H1 (cell line): ENCODE measurements at regions not wholly inside any gene's neighbourhood (a gene's known extent, or its start where the extent isn't known, plus 50 kb on each side); places are given as distances from the start of the nearest gene placed in this dataset.

Source experiments
- CTCF ChIA-PET: fragments of 300-600 bp; sonication (Branson Sonifier 250); formaldehyde crosslinking; loops from one replicate; lab custom pipeline; 2021; ENCODE audit not compliant: partially characterized antibody; lab: Charles Lee
- POLR2A ChIA-PET: fragments of 300-600 bp; sonication (Branson Sonifier 250); formaldehyde crosslinking; loops from one replicate; lab custom pipeline; 2021; ENCODE audit warnings: inconsistent platforms; ENCODE audit not compliant: partially characterized antibody; lab: Charles Lee
- DNase-seq, 2 experiments: peaks; one replicate each; pipeline versions ENCODE4 v3.0.0 to v3.0.0-alpha.2; 2010 to 2022; ENCODE audit warnings: low spot score in 2 of 2, low read depth in 1 of 2, mixed read lengths in 1 of 2
- FAIRE-seq: peaks from 2 replicates; lab custom pipeline; 2011; peaks lifted over from hg19 to GRCh38; lab: Jason Lieb, UNC
- H2AFZ ChIP-seq: 2 replicates; pipeline ENCODE4 v1.8.1; 2012; ENCODE audit warnings: low read length, inconsistent platforms
- H2AK5ac ChIP-seq: 2 replicates; pipeline ENCODE4 v1.6.1; 2013; ENCODE audit warnings: low read depth, low read length
- H2BK120ac ChIP-seq: replicated peaks from 2 replicates; pipeline ENCODE3; 2013; ENCODE audit warnings: low read depth, low read length, inconsistent platforms
- H2BK12ac ChIP-seq: 2 replicates; pipeline ENCODE4 v1.6.1; 2013; ENCODE audit warnings: low read depth, low read length
- H2BK15ac ChIP-seq: 2 replicates; pipeline ENCODE4 v1.6.1; 2013; ENCODE audit warnings: low read length
- H2BK20ac ChIP-seq: 2 replicates; pipeline ENCODE4 v1.6.1; 2013; ENCODE audit warnings: low read length
- H2BK5ac ChIP-seq: 2 replicates; pipeline ENCODE4 v1.6.1; 2013; ENCODE audit warnings: low read depth, low read length
- H3K14ac ChIP-seq: 2 replicates; pipeline ENCODE4 v1.6.1; 2013; ENCODE audit warnings: inconsistent platforms; ENCODE audit not compliant: insufficient read length
- H3K18ac ChIP-seq: 2 replicates; pipeline ENCODE4 v1.6.1; 2013; ENCODE audit warnings: low read length; ENCODE audit errors: extremely low read depth
- H3K23ac ChIP-seq: 2 replicates; pipeline ENCODE4 v1.6.1; 2013; ENCODE audit warnings: inconsistent platforms; ENCODE audit not compliant: insufficient read length
- H3K23me2 ChIP-seq: 2 replicates; pipeline ENCODE4 v1.6.1; 2013; ENCODE audit warnings: low read depth, low read length
- H3K27ac ChIP-seq: 2 replicates; pipeline ENCODE4 v1.6.1; 2011; ENCODE audit warnings: low read depth, low read length, inconsistent platforms
- H3K27me3 ChIP-seq, 4 experiments: replicated peaks in 1 of 4; 1 replicate in 1 of 4; 2 replicates in 3 of 4; pipeline versions ENCODE4 v1.6.1 to v1.8.1; 2011 to 2013; ENCODE audit warnings: low read length in 3 of 4, mild to moderate bottlenecking in 3 of 4, inconsistent platforms in 2 of 4, mixed read lengths in 2 of 4, moderate library complexity in 1 of 4; ENCODE audit not compliant: control insufficient read depth in 3 of 4, insufficient read depth in 3 of 4; ENCODE audit errors: extremely low read depth in 1 of 4
- H3K36me3 ChIP-seq, 4 experiments: 2 replicates each; pipeline versions ENCODE4 v1.6.1 to v1.8.1; 2011 to 2013; ENCODE audit warnings: mild to moderate bottlenecking in 4 of 4, low read length in 3 of 4, moderate library complexity in 2 of 4, control low read depth in 1 of 4, inconsistent platforms in 1 of 4; ENCODE audit not compliant: insufficient read depth in 4 of 4, control insufficient read depth in 2 of 4
- H3K4ac ChIP-seq: replicated peaks from 2 replicates; pipeline ENCODE3; 2013; ENCODE audit warnings: low read length, low read depth, mixed read lengths, inconsistent platforms; ENCODE audit not compliant: insufficient read length
- H3K4me1 ChIP-seq, 4 experiments: replicated peaks in 1 of 4; 1 replicate in 1 of 4; 2 replicates in 3 of 4; pipeline versions ENCODE4 v1.6.1 to v1.8.1; 2011 to 2013; ENCODE audit warnings: low read length in 3 of 4, inconsistent platforms in 2 of 4, mixed read lengths in 1 of 4; ENCODE audit not compliant: insufficient read depth in 4 of 4, control insufficient read depth in 3 of 4
- H3K4me2 ChIP-seq, 2 experiments: 2 replicates each; pipeline versions ENCODE4 v1.6.1 to v1.8.1; 2011 to 2013; ENCODE audit warnings: low read depth in 2 of 2, low read length in 2 of 2, control low read depth in 1 of 2, inconsistent platforms in 1 of 2, mild to moderate bottlenecking in 1 of 2; ENCODE audit not compliant: insufficient read depth in 1 of 2
- H3K4me3 ChIP-seq, 4 experiments: fragments of 200-600, 300-600 bp in 1 of 4; sonication (generic), shearing (Covaris generic), sonication (Bioruptor Twin) in 1 of 4; 2 replicates each; pipeline versions ENCODE4 v1.5.1 to v1.8.1; 2011 to 2016; ENCODE audit warnings: low read length in 4 of 4, low read depth in 3 of 4, control low read depth in 2 of 4, inconsistent platforms in 2 of 4, mild to moderate bottlenecking in 2 of 4, mixed read lengths in 1 of 4, moderate library complexity in 1 of 4; ENCODE audit not compliant: insufficient read depth in 2 of 4; ENCODE audit errors: extremely low read depth in 1 of 4
- H3K56ac ChIP-seq: replicated peaks from 2 replicates; pipeline ENCODE3; 2013; ENCODE audit warnings: low read depth, mild to moderate bottlenecking, mixed read lengths, low read length, inconsistent platforms; ENCODE audit not compliant: insufficient read length
- H3K79me1 ChIP-seq: 2 replicates; pipeline ENCODE4 v1.6.1; 2013; ENCODE audit warnings: low read depth, low read length, control low read depth
- H3K79me2 ChIP-seq, 2 experiments: 2 replicates each; pipeline versions ENCODE4 v1.6.1 to v1.8.1; 2012 to 2013; ENCODE audit warnings: low read length in 2 of 2, mild to moderate bottlenecking in 2 of 2, inconsistent platforms in 1 of 2; ENCODE audit not compliant: insufficient read depth in 2 of 2, control insufficient read depth in 1 of 2
- H3K9ac ChIP-seq, 4 experiments: replicated peaks in 1 of 4; 1 replicate in 1 of 4; 2 replicates in 3 of 4; pipeline versions ENCODE4 v1.6.1 to v1.8.1; 2011 to 2013; ENCODE audit warnings: low read depth in 3 of 4, low read length in 3 of 4, control low read depth in 2 of 4, mild to moderate bottlenecking in 2 of 4, moderate library complexity in 2 of 4, inconsistent platforms in 1 of 4; ENCODE audit errors: extremely low read depth in 1 of 4
- H3K9me3 ChIP-seq, 2 experiments: 2 replicates each; pipeline versions ENCODE4 v1.6.1 to v1.8.1; 2012 to 2013; ENCODE audit warnings: mild to moderate bottlenecking in 2 of 2, moderate library complexity in 2 of 2, control low read depth in 1 of 2, inconsistent platforms in 1 of 2, low read depth in 1 of 2, low read length in 1 of 2, mixed read lengths in 1 of 2; ENCODE audit not compliant: insufficient read depth in 2 of 2
- H4K20me1 ChIP-seq, 2 experiments: replicated peaks in 1 of 2; 2 replicates each; pipeline versions ENCODE3 to v1.8.1; 2011 to 2013; ENCODE audit warnings: inconsistent platforms in 2 of 2, low read length in 2 of 2, mild to moderate bottlenecking in 1 of 2; ENCODE audit not compliant: insufficient read depth in 2 of 2, control insufficient read depth in 1 of 2
- H4K5ac ChIP-seq: 2 replicates; pipeline ENCODE4 v1.6.1; 2013; ENCODE audit warnings: low read length, low read depth, mixed read lengths, inconsistent platforms; ENCODE audit not compliant: insufficient read length
- H4K8ac ChIP-seq: 2 replicates; pipeline ENCODE4 v1.8.0; 2013; ENCODE audit warnings: mild to moderate bottlenecking, moderate library complexity, low read length, inconsistent platforms; ENCODE audit not compliant: insufficient read depth; ENCODE audit errors: extremely low read depth
- H4K91ac ChIP-seq: replicated peaks from 2 replicates; pipeline ENCODE3; 2013; ENCODE audit warnings: low read length, mixed read lengths, inconsistent platforms; ENCODE audit not compliant: insufficient read length
- CREB1 ChIP-seq: IDR thresholded peaks from 2 replicates; pipeline ENCODE4 v1.6.1; 2012; ENCODE audit warnings: inconsistent platforms
- GABPA ChIP-seq: IDR thresholded peaks from 2 replicates; pipeline ENCODE4 v1.6.1; 2011; ENCODE audit warnings: mild to moderate bottlenecking, low read length, moderate library complexity, borderline replicate concordance; ENCODE audit not compliant: insufficient read depth
- JUN ChIP-seq: IDR thresholded peaks from 2 replicates; pipeline ENCODE4 v1.6.1; 2011; ENCODE audit warnings: low read depth, mild to moderate bottlenecking, improper control_type of control experiment, low read length
- POLR2A ChIP-seq, 2 experiments: IDR thresholded peaks; 1 replicate in 1 of 2; 2 replicates in 1 of 2; pipeline ENCODE4 v1.6.1; 2011; ENCODE audit warnings: low read depth in 2 of 2, low read length in 2 of 2, mild to moderate bottlenecking in 2 of 2; ENCODE audit errors: control extremely low read depth in 1 of 2
- POU5F1 ChIP-seq: IDR thresholded peaks from 2 replicates; pipeline ENCODE4 v1.6.1; 2011; ENCODE audit warnings: low read depth, mild to moderate bottlenecking, low read length, moderate library complexity
- RAD21 ChIP-seq, 2 experiments: IDR thresholded peaks in 1 of 2; conservative IDR thresholded peaks in 1 of 2; 2 replicates each; pipeline ENCODE4 v1.6.1; 2011; ENCODE audit warnings: low read depth in 2 of 2, low read length in 2 of 2, improper control_type of control experiment in 1 of 2, inconsistent platforms in 1 of 2, mild to moderate bottlenecking in 1 of 2, moderate library complexity in 1 of 2
- RFX5 ChIP-seq: IDR thresholded peaks from 2 replicates; pipeline ENCODE4 v1.6.1; 2011; ENCODE audit warnings: low read depth, low read length, improper control_type of control experiment, borderline replicate concordance
- SIN3A ChIP-seq, 2 experiments: IDR thresholded peaks in 1 of 2; conservative IDR thresholded peaks in 1 of 2; 2 replicates each; pipeline ENCODE4 v1.6.1; 2011 to 2012; ENCODE audit warnings: low read length in 2 of 2, improper control_type of control experiment in 1 of 2, low read depth in 1 of 2, mild to moderate bottlenecking in 1 of 2
- SUZ12 ChIP-seq: fragments of 200-600 bp; sonication (generic); IDR thresholded peaks from 2 replicates; pipeline ENCODE4 v1.6.1; 2012; ENCODE audit warnings: mild to moderate bottlenecking, inconsistent platforms, low read length, moderate library complexity, mixed read lengths
- TAF7 ChIP-seq: optimal IDR thresholded peaks from 2 replicates; pipeline ENCODE3; 2011; ENCODE audit warnings: low read depth, mild to moderate bottlenecking, inconsistent platforms, low read length, moderate library complexity, borderline replicate concordance
- WGBS, 2 experiments: shearing (Covaris generic) in 1 of 2; methylation state at CpG; one replicate each; pipeline versions ENCODE4 v1.1.6 to v1.1.7; 2013 to 2015; ENCODE audit warnings: low lambda C conversion rate in 2 of 2, mixed read lengths in 2 of 2, inconsistent platforms in 1 of 2, low coverage in 1 of 2, missing lambda C conversion rate in 1 of 2; ENCODE audit not compliant: insufficient replicate concordance in 2 of 2, insufficient coverage in 1 of 2, insufficient read length in 1 of 2; ENCODE audit errors: extremely low coverage in 1 of 2, missing lambda C conversion rate in 1 of 2; 5-methylcytosine and 5-hydroxymethylcytosine counted together
- TF ChIP-seq, protein P1 (sequence below): IDR thresholded peaks from 2 replicates; pipeline ENCODE4 v1.6.1; 2011; ENCODE audit warnings: low read depth, mild to moderate bottlenecking, low read length; ENCODE audit not compliant: insufficient read depth

DNA sequence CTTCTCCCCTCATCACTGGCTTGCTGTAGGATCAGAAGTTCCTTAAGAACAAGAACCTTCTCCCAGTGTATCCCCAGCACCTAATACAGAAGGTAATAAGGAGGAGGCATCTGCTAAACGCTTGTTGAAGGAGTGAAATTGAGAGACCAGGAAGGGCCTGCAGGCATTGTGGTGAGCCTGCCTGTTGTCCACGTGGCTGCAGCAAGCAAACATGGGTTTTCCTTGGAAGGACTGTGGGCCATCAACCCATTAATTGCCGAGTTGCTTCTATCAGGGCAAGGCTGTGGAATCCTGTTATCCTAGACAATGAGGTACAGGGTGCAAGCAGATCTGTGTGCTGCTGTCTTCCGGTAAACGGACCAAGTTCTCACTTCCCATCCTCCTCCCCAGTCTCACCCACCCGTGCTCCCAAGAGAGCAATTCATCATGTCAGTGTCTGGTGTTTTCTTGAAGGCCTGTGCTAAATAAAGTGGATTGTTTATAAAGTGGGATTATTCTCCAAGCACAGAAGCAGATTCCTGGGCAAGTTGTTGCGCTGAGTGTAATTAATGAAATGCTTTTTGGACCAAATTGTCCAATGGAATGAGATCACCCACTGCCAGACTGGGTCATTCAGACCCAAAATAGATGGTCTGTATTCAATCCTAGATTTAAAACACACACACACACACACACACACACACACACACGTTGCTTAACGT lies 164.6 kb upstream of the CDYL start:
- DNase-seq (no peak), FAIRE-seq (no peak)
- Histone ChIP-seq H3K9ac (no peak overlapping the region), H2BK120ac (no peak overlapping the region), H3K4me1 (no peaks in the 10 kb centered on the region), H3K4me3 (no peak overlapping the region), H3K27me3 (no peaks in the 10 kb centered on the region), H3K23me2 (no peaks in the 10 kb centered on the region), H2AK5ac (no peak overlapping the region), H4K8ac (no peak overlapping the region), H3K4me2 (no peak overlapping the region), H4K91ac (no peak overlapping the region), H3K18ac (no peak overlapping the region), H2BK12ac (no peak overlapping the region), H2BK20ac (no peak overlapping the region), H3K23ac (no peak overlapping the region), H2BK5ac (no peak overlapping the region), H3K27ac (no peak overlapping the region), H4K20me1 (no peaks in the 10 kb centered on the region), H3K56ac (no peak overlapping the region), H2BK15ac (no peak overlapping the region), H3K36me3 (no peaks in the 10 kb centered on the region), H3K14ac (no peak overlapping the region), H3K9me3 (no peaks in the 10 kb centered on the region), H3K4ac (no peak overlapping the region), H2AFZ (no peak overlapping the region), H3K79me2 (no peaks in the 10 kb centered on the region), H3K79me1 (no peaks in the 10 kb centered on the region), H4K5ac (no peak overlapping the region)
- POLR2A ChIA-PET, result no interaction called here
- CTCF ChIA-PET, result no interaction called here
- 87% methylated on average over 9 of the region's 9 CpGs; no CpG with 5 or more reads in 1 of the 2 experiments for WGBS, 2 experiments
- TF ChIP-seq, protein P1, sequence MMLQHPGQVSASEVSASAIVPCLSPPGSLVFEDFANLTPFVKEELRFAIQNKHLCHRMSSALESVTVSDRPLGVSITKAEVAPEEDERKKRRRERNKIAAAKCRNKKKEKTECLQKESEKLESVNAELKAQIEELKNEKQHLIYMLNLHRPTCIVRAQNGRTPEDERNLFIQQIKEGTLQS, result no peak
- TF ChIP-seq CREB1 (no peak), SUZ12 (no peak), TAF7 (no peak), POLR2A (IDR thresholded peaks at IDR 0.05; ENCODE audit: control extremely low read depth in 1 of 2, low read depth in 2 of 2, low read length in 2 of 2) (no peak), RFX5 (no peak), JUN (no peak), RAD21 (IDR thresholded peaks at IDR 0.05 in 1 of 2, conservative IDR thresholded peaks at IDR 0.05 in 1 of 2; ENCODE audit: low read depth in 2 of 2, low read length in 2 of 2) (no peak), GABPA (no peak), POU5F1 (no peak), SIN3A (conservative IDR thresholded peaks at IDR 0.05 in 1 of 2, IDR thresholded peaks at IDR 0.05 in 1 of 2; ENCODE audit: low read depth in 1 of 2, low read length in 2 of 2) (no peak)
